WTC11 (cell line): ENCODE measurements at regions not wholly inside any gene's neighbourhood (a gene's known extent, or its start where the extent isn't known, plus 50 kb on each side); places are given as distances from the start of the nearest gene placed in this dataset.

Experiments
- ATAC-seq: fragments of 200-7000 bp; cut with Tn5 transposase; 2 replicates; pipeline ENCODE4 v1.10.0; 2021; ENCODE audit warnings: mild to moderate bottlenecking, moderate library complexity
- CTCF ChIA-PET: fragments of 300-600 bp; sonication (Branson Sonifier 250); formaldehyde crosslinking; loops from one replicate; lab custom pipeline; 2021; ENCODE audit warnings: antibody characterized with exemption; lab: Charles Lee
- POLR2A ChIA-PET: fragments of 350-600 bp; sonication (Branson Sonifier 250); formaldehyde crosslinking; loops from one replicate; lab custom pipeline; 2021; ENCODE audit warnings: antibody characterized with exemption; lab: Charles Lee
- DNase-seq: peaks from one replicate; pipeline ENCODE4 v3.0.0; 2021; ENCODE audit warnings: low spot score
- H3K27ac Mint-ChIP-seq: 2 replicates; pipeline ENCODE4 v1.8.0; 2021; ENCODE audit warnings: mixed read lengths
- H3K27me3 Mint-ChIP-seq: 2 replicates; pipeline ENCODE4 v1.8.0; 2021; ENCODE audit warnings: low read depth, mild to moderate bottlenecking, moderate library complexity, mixed read lengths
- H3K36me3 Mint-ChIP-seq: 2 replicates; pipeline ENCODE4 v1.8.0; 2021; ENCODE audit warnings: mixed read lengths
- H3K4me1 Mint-ChIP-seq: 2 replicates; pipeline ENCODE4 v1.8.0; 2022; ENCODE audit warnings: mixed read lengths
- H3K4me3 Mint-ChIP-seq: 2 replicates; pipeline ENCODE4 v1.8.0; 2021; ENCODE audit warnings: mild to moderate bottlenecking, moderate library complexity, mixed read lengths
- H3K9me3 Mint-ChIP-seq: 2 replicates; pipeline ENCODE4 v1.8.0; 2021; ENCODE audit warnings: mixed read lengths
- EMX1 ChIP-seq: fragments of 250-450 bp; sonication (Bioruptor Pico); IDR thresholded peaks from 2 replicates; pipeline ENCODE4 v1.8.0; 2021; ENCODE audit warnings: mild to moderate bottlenecking
- GTF2I ChIP-seq: fragments of 250-450 bp; sonication (Bioruptor Pico); conservative IDR thresholded peaks from 2 replicates; pipeline ENCODE4 v1.4.0; 2021; ENCODE audit warnings: mild to moderate bottlenecking
- IRF2 ChIP-seq: sonication (generic); formaldehyde crosslinking; IDR thresholded peaks from 2 replicates; pipeline ENCODE4 v1.8.0; 2022; ENCODE audit warnings: low read depth, missing genetic modification reagents, borderline replicate concordance
- JUN ChIP-seq: sonication (generic); formaldehyde crosslinking; IDR thresholded peaks from 2 replicates; pipeline ENCODE4 v1.8.0; 2023; ENCODE audit warnings: mild to moderate bottlenecking, missing genetic modification reagents
- NFE2L1 ChIP-seq: sonication (generic); formaldehyde crosslinking; IDR thresholded peaks from 2 replicates; pipeline ENCODE4 v1.8.1; 2023; ENCODE audit warnings: missing genetic modification reagents
- OVOL2 ChIP-seq: fragments of 250-450 bp; sonication (Bioruptor Pico); IDR thresholded peaks from 2 replicates; pipeline ENCODE4 v1.9.0; 2021; ENCODE audit warnings: mild to moderate bottlenecking, borderline replicate concordance
- RORB ChIP-seq: fragments of 250-450 bp; sonication (Bioruptor Pico); IDR thresholded peaks from 2 replicates; pipeline ENCODE4 v1.9.0; 2021; ENCODE audit warnings: mild to moderate bottlenecking
- SP1 ChIP-seq: sonication (generic); formaldehyde crosslinking; conservative IDR thresholded peaks from 2 replicates; pipeline ENCODE4 v1.8.1; 2022; ENCODE audit warnings: missing genetic modification reagents
- ZBTB21 ChIP-seq: sonication (generic); formaldehyde crosslinking; IDR thresholded peaks from 2 replicates; pipeline ENCODE4 v1.8.1; 2023; ENCODE audit warnings: mild to moderate bottlenecking, missing genetic modification reagents, borderline replicate concordance
- ZNF121 ChIP-seq: sonication (generic); formaldehyde crosslinking; IDR thresholded peaks from 2 replicates; pipeline ENCODE4 v1.8.0; 2023; ENCODE audit warnings: missing genetic modification reagents
- ZNF232 ChIP-seq: sonication (generic); formaldehyde crosslinking; IDR thresholded peaks from 2 replicates; pipeline ENCODE4 v1.8.0; 2022; ENCODE audit warnings: mild to moderate bottlenecking, missing genetic modification reagents
- ZNF263 ChIP-seq: sonication (generic); formaldehyde crosslinking; IDR thresholded peaks from 2 replicates; pipeline ENCODE4 v1.8.1; 2022; ENCODE audit warnings: low read depth, mild to moderate bottlenecking, moderate library complexity, missing genetic modification reagents
- ZNF396 ChIP-seq: fragments of 250-450 bp; sonication (Bioruptor Pico); IDR thresholded peaks from 2 replicates; pipeline ENCODE4 v1.8.0; 2021; ENCODE audit warnings: mild to moderate bottlenecking, moderate library complexity, borderline replicate concordance
- ZNF423 ChIP-seq: fragments of 250-450 bp; sonication (Bioruptor Pico); IDR thresholded peaks from 2 replicates; pipeline ENCODE4 v2.1.2; 2022; ENCODE audit warnings: mild to moderate bottlenecking, moderate library complexity
- ZNF671 ChIP-seq: fragments of 250-450 bp; sonication (Bioruptor Pico); IDR thresholded peaks from 2 replicates; pipeline ENCODE4 v1.8.0; 2021; ENCODE audit warnings: mild to moderate bottlenecking
- TF ChIP-seq, protein P1 (sequence below): sonication (generic); formaldehyde crosslinking; conservative IDR thresholded peaks from 2 replicates; pipeline ENCODE4 v1.8.1; 2023; ENCODE audit warnings: mild to moderate bottlenecking, low read depth, missing genetic modification reagents, moderate library complexity
- TF ChIP-seq, protein P2 (sequence below): sonication (generic); formaldehyde crosslinking; IDR thresholded peaks from 2 replicates; pipeline ENCODE4 v1.8.1; 2023; ENCODE audit warnings: mild to moderate bottlenecking, missing genetic modification reagents, moderate library complexity
- TF ChIP-seq, protein P3 (sequence below): sonication (generic); formaldehyde crosslinking; conservative IDR thresholded peaks from 2 replicates; pipeline ENCODE4 v1.8.1; 2022; ENCODE audit warnings: mild to moderate bottlenecking, missing genetic modification reagents
- TF ChIP-seq, protein P4 (sequence below): sonication (generic); formaldehyde crosslinking; IDR thresholded peaks from 2 replicates; pipeline ENCODE4 v1.8.1; 2022; ENCODE audit warnings: mild to moderate bottlenecking, moderate library complexity, missing genetic modification reagents
- TF ChIP-seq, protein P5 (sequence below): sonication (generic); formaldehyde crosslinking; IDR thresholded peaks from 2 replicates; pipeline ENCODE4 v1.8.1; 2022; ENCODE audit warnings: missing genetic modification reagents, borderline replicate concordance
- TF ChIP-seq, protein P6 (sequence below): sonication (generic); formaldehyde crosslinking; IDR thresholded peaks from 2 replicates; pipeline ENCODE4 v1.8.0; 2023; ENCODE audit warnings: missing genetic modification reagents, mild to moderate bottlenecking, borderline replicate concordance
- TF ChIP-seq, protein P7 (sequence below): sonication (generic); formaldehyde crosslinking; IDR thresholded peaks from 2 replicates; pipeline ENCODE4 v1.8.1; 2023; ENCODE audit warnings: mild to moderate bottlenecking, missing genetic modification reagents, moderate library complexity

DNA sequence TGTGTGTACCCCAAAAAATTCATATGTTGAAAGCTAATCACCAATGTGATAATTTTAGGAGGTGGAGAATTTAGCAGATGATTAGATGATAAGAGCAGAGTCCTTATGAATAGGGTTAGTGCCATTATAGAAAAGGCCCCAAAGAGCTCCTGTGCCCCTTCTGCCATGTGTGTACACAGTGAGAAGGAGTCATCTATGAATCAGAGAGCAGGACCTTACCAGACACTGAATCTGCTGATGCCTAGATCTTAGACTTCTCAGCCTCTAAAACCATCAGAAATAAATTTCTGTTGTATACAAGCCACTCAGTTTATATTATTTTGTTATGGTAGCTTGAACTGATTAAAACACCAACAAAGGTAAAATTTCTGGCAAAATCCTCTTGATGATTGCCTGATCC lies 560.0 kb upstream of the CDH2 start (continued):
- no peak for TF ChIP-seq OVOL2 (CRISPR knock-in tag)
- TF ChIP-seq, protein P1, sequence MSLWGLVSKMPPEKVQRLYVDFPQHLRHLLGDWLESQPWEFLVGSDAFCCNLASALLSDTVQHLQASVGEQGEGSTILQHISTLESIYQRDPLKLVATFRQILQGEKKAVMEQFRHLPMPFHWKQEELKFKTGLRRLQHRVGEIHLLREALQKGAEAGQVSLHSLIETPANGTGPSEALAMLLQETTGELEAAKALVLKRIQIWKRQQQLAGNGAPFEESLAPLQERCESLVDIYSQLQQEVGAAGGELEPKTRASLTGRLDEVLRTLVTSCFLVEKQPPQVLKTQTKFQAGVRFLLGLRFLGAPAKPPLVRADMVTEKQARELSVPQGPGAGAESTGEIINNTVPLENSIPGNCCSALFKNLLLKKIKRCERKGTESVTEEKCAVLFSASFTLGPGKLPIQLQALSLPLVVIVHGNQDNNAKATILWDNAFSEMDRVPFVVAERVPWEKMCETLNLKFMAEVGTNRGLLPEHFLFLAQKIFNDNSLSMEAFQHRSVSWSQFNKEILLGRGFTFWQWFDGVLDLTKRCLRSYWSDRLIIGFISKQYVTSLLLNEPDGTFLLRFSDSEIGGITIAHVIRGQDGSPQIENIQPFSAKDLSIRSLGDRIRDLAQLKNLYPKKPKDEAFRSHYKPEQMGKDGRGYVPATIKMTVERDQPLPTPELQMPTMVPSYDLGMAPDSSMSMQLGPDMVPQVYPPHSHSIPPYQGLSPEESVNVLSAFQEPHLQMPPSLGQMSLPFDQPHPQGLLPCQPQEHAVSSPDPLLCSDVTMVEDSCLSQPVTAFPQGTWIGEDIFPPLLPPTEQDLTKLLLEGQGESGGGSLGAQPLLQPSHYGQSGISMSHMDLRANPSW (CRISPR knock-in tag), result no peak
- TF ChIP-seq, protein P2, sequence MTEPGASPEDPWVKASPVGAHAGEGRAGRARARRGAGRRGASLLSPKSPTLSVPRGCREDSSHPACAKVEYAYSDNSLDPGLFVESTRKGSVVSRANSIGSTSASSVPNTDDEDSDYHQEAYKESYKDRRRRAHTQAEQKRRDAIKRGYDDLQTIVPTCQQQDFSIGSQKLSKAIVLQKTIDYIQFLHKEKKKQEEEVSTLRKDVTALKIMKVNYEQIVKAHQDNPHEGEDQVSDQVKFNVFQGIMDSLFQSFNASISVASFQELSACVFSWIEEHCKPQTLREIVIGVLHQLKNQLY (CRISPR knock-in tag), result no peak
- no peak for TF ChIP-seq JUN (CRISPR knock-in tag)
- TF ChIP-seq ZBTB21 (CRISPR knock-in tag), result no peak
- no peak for TF ChIP-seq ZNF396
- TF ChIP-seq ZNF263 (CRISPR knock-in tag), result no peak

DNA sequence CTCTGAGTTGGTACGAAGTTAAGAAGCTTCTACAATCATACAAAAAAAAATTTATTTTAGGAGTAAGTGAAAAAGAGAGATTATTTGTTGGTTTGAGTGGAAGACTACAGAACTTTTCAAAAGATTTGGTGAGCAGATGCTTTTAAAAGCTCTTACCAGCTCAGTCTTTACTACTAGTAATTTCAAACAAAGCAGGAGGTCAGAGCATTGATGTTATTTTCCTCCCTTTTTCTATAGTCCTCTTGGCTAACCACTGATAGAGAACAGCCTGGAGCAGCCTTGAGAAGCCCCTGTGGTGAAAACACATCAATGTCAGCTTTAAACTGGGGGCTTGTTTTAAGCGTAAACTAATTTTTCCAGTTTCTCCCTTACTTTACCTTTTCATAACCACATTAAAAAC lies 559.3 kb upstream of the CDH2 start:
- Mint-ChIP-seq H3K27me3 (no peaks in the 10 kb centered on the region), H3K36me3 (no peaks in the 10 kb centered on the region; the same call in 1 of the 2 replicates), H3K4me1 (peaks cover 24% of the 10 kb centered on the region), H3K27ac (no peak overlapping the region), H3K9me3 (peaks cover 10% of the 10 kb centered on the region)
- DNase-seq (no peak), ATAC-seq (no peak)
- CTCF ChIA-PET, result no interaction called here
- TF ChIP-seq, protein P3, sequence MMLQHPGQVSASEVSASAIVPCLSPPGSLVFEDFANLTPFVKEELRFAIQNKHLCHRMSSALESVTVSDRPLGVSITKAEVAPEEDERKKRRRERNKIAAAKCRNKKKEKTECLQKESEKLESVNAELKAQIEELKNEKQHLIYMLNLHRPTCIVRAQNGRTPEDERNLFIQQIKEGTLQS (CRISPR knock-in tag), result no peak
- TF ChIP-seq ZNF671 (CRISPR knock-in tag) (no peak), IRF2 (CRISPR knock-in tag) (no peak), RORB (CRISPR knock-in tag) (no peak), GTF2I (CRISPR knock-in tag) (no peak), OVOL2 (CRISPR knock-in tag) (no peak), NFE2L1 (CRISPR knock-in tag) (no peak), SP1 (CRISPR knock-in tag) (no peak), ZNF423 (no peak), ZNF232 (no peak), EMX1 (CRISPR knock-in tag) (no peak), ZNF121 (CRISPR knock-in tag) (no peak)
- TF ChIP-seq, protein P4, sequence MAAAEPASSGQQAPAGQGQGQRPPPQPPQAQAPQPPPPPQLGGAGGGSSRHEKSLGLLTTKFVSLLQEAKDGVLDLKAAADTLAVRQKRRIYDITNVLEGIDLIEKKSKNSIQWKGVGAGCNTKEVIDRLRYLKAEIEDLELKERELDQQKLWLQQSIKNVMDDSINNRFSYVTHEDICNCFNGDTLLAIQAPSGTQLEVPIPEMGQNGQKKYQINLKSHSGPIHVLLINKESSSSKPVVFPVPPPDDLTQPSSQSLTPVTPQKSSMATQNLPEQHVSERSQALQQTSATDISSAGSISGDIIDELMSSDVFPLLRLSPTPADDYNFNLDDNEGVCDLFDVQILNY (CRISPR knock-in tag), result no peak
- TF ChIP-seq, protein P5, sequence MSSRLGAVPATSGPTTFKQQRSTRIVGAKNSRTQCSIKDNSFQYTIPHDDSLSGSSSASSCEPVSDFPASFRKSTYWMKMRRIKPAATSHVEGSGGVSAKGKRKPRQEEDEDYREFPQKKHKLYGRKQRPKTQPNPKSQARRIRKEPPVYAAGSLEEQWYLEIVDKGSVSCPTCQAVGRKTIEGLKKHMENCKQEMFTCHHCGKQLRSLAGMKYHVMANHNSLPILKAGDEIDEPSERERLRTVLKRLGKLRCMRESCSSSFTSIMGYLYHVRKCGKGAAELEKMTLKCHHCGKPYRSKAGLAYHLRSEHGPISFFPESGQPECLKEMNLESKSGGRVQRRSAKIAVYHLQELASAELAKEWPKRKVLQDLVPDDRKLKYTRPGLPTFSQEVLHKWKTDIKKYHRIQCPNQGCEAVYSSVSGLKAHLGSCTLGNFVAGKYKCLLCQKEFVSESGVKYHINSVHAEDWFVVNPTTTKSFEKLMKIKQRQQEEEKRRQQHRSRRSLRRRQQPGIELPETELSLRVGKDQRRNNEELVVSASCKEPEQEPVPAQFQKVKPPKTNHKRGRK (CRISPR knock-in tag), result no peak
- TF ChIP-seq, protein P6, sequence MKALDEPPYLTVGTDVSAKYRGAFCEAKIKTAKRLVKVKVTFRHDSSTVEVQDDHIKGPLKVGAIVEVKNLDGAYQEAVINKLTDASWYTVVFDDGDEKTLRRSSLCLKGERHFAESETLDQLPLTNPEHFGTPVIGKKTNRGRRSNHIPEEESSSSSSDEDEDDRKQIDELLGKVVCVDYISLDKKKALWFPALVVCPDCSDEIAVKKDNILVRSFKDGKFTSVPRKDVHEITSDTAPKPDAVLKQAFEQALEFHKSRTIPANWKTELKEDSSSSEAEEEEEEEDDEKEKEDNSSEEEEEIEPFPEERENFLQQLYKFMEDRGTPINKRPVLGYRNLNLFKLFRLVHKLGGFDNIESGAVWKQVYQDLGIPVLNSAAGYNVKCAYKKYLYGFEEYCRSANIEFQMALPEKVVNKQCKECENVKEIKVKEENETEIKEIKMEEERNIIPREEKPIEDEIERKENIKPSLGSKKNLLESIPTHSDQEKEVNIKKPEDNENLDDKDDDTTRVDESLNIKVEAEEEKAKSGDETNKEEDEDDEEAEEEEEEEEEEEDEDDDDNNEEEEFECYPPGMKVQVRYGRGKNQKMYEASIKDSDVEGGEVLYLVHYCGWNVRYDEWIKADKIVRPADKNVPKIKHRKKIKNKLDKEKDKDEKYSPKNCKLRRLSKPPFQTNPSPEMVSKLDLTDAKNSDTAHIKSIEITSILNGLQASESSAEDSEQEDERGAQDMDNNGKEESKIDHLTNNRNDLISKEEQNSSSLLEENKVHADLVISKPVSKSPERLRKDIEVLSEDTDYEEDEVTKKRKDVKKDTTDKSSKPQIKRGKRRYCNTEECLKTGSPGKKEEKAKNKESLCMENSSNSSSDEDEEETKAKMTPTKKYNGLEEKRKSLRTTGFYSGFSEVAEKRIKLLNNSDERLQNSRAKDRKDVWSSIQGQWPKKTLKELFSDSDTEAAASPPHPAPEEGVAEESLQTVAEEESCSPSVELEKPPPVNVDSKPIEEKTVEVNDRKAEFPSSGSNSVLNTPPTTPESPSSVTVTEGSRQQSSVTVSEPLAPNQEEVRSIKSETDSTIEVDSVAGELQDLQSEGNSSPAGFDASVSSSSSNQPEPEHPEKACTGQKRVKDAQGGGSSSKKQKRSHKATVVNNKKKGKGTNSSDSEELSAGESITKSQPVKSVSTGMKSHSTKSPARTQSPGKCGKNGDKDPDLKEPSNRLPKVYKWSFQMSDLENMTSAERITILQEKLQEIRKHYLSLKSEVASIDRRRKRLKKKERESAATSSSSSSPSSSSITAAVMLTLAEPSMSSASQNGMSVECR (CRISPR knock-in tag), result no peak
- TF ChIP-seq, protein P7, sequence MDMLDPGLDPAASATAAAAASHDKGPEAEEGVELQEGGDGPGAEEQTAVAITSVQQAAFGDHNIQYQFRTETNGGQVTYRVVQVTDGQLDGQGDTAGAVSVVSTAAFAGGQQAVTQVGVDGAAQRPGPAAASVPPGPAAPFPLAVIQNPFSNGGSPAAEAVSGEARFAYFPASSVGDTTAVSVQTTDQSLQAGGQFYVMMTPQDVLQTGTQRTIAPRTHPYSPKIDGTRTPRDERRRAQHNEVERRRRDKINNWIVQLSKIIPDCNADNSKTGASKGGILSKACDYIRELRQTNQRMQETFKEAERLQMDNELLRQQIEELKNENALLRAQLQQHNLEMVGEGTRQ (CRISPR knock-in tag), result no peak
- TF ChIP-seq, all 79 proteins: peak for 0
- no peak overlapping the region for H3K4me3 Mint-ChIP-seq
- POLR2A ChIA-PET, result no interaction called here
